Stomach (tissue), 8 donors: ENCODE measurements at regions not wholly inside any gene's neighbourhood (a gene's known extent, or its start where the extent isn't known, plus 50 kb on each side); places are given as distances from the start of the nearest gene placed in this dataset.

Source experiments
- DNase-seq, 2 donors: peaks; one replicate each; pipeline versions ENCODE4 v3.0.0 to v3.0.0-alpha.2; 2013 to 2019
- H3K27ac ChIP-seq, 5 donors: fragments of 200-600 bp in 4 of 5; sonication (generic) in 4 of 5; one replicate each; pipeline ENCODE4 v1.5.1; 2013 to 2019; ENCODE audit warnings: mild to moderate bottlenecking in 1 of 5, moderate library complexity in 1 of 5
- H3K27me3 ChIP-seq, 3 donors: fragments of 200-600 bp; sonication (generic); one replicate each; pipeline ENCODE4 v1.5.1; 2017 to 2019; ENCODE audit warnings: mixed run types in 1 of 3
- H3K36me3 ChIP-seq, 4 donors: fragments of 200-600 bp; sonication (generic); 1 replicate in 3 of 4; 2 replicates in 1 of 4; pipeline ENCODE4 v1.5.1; 2016 to 2019
- H3K4me1 ChIP-seq, 4 donors: fragments of 200-600 bp; sonication (generic); one replicate each; pipeline ENCODE4 v1.5.1; 2016 to 2019
- H3K4me3 ChIP-seq, 4 donors: fragments of 200-600 bp; sonication (generic) in 3 of 4; one replicate each; pipeline ENCODE4 v1.5.1; 2016 to 2019; ENCODE audit warnings: mild to moderate bottlenecking in 1 of 4
- H3K9me3 ChIP-seq, 4 donors: fragments of 200-600 bp; sonication (generic); one replicate each; pipeline ENCODE4 v1.5.1; 2016 to 2019
- CTCF ChIP-seq, 7 experiments: fragments of 450-650 bp in 4 of 7; fragments of 200-600 bp in 3 of 7; sonication (generic) in 3 of 7; IDR thresholded peaks; one replicate each; pipeline ENCODE4 v1.5.1; 2016 to 2019; ENCODE audit warnings: antibody characterized with exemption in 7 of 7, control low read depth in 2 of 7, mild to moderate bottlenecking in 1 of 7
- EP300 ChIP-seq: sonication (generic); formaldehyde crosslinking; IDR thresholded peaks from one replicate; pipeline ENCODE4 v1.6.1; 2017; ENCODE audit warnings: antibody characterized with exemption
- POLR2A ChIP-seq, 4 donors: fragments of 450-650 bp; IDR thresholded peaks; one replicate each; pipeline ENCODE4 v1.6.1; 2016; ENCODE audit warnings: antibody characterized with exemption in 4 of 4, control low read depth in 2 of 4, mild to moderate bottlenecking in 1 of 4, moderate library complexity in 1 of 4
- POLR2AphosphoS5 ChIP-seq, 3 donors: sonication (generic); formaldehyde crosslinking; IDR thresholded peaks; one replicate each; pipeline ENCODE4 v1.6.1; 2016; ENCODE audit warnings: antibody characterized with exemption in 3 of 3
- WGBS, 5 donors: extraction: QIAGEN DNeasy Blood & Tissue Kit in 3 of 5; methylation state at CpG; one replicate each; pipeline versions ENCODE4 v1.1.5 to v1.1.7; 2013 to 2018; 5-methylcytosine and 5-hydroxymethylcytosine counted together
- intact Hi-C: fragments of 100-400 bp; cut with DNase I; formaldehyde crosslinking; loops from one replicate; pipeline ENCODE4 v1.15.1; 2023; ENCODE audit warnings: low total_unique reads
- donor health status: healthy with polysubstance abuse.
- donor health status: Bipolar disorder and iron deficiency.
- donor health status: healthy.

- no peaks in the 10 kb centered on the region for H3K36me3 ChIP-seq
- TF ChIP-seq CTCF (IDR thresholded peaks at IDR 0.05) (no peak), EP300 (no peak), POLR2AphosphoS5 (IDR thresholded peaks at IDR 0.05) (no peak), POLR2A (IDR thresholded peaks at IDR 0.05) (no peak)
- no peaks in the 10 kb centered on the region for H3K4me1 ChIP-seq
- H3K27me3 ChIP-seq: no peaks in the 10 kb centered on the region
- no peak for DNase-seq
- H3K4me3 ChIP-seq: no peak overlapping the region
- peaks cover 0 to 17% (median 14%) of the 10 kb centered on the region in 4 donors for H3K9me3 ChIP-seq
- no peak overlapping the region for H3K27ac ChIP-seq
- intact Hi-C loops: no loop called here
These were observed 1682.4 kb downstream of the MAT2B start for GRCh38 chr5:165187815-165188214.

GRCh38 chr5:165188556-165189175, 1683.2 kb downstream of the MAT2B start:
- TF ChIP-seq CTCF (IDR thresholded peaks at IDR 0.05) (no peak), POLR2A (IDR thresholded peaks at IDR 0.05) (no peak), POLR2AphosphoS5 (IDR thresholded peaks at IDR 0.05) (no peak), EP300 (no peak)
- H3K4me1 ChIP-seq: no peaks in the 10 kb centered on the region
- no peaks in the 10 kb centered on the region for H3K36me3 ChIP-seq
- DNase-seq: no peak
- WGBS, 5 donors: 54 to 76% (median 68%) methylated on average over 1 of the region's 1 CpG
- no peak overlapping the region for H3K27ac ChIP-seq
- H3K27me3 ChIP-seq: no peaks in the 10 kb centered on the region
- peaks cover 0 to 15% (median 12%) of the 10 kb centered on the region in 4 donors for H3K9me3 ChIP-seq
- H3K4me3 ChIP-seq: no peak overlapping the region
- intact Hi-C loops: no loop called here

- 90 to 96% (median 94%) methylated on average over 3 of the region's 3 CpGs for WGBS, 5 donors
- Histone ChIP-seq H3K4me1 (no peaks in the 10 kb centered on the region), H3K4me3 (no peak overlapping the region), H3K9me3 (no peaks in the 10 kb centered on the region), H3K36me3 (no peaks in the 10 kb centered on the region), H3K27ac (no peak overlapping the region), H3K27me3 (no peaks in the 10 kb centered on the region)
- DNase-seq: no peak
- TF ChIP-seq EP300 (no peak), POLR2A (IDR thresholded peaks at IDR 0.05) (no peak), CTCF (IDR thresholded peaks at IDR 0.05) (no peak), POLR2AphosphoS5 (IDR thresholded peaks at IDR 0.05) (no peak)
- intact Hi-C loops: no loop called here
These were observed 1691.5 kb downstream of the MAT2B start for GRCh38 chr5:165196961-165197360.

- no peak overlapping the region for H3K27ac ChIP-seq
- WGBS, 5 donors: 36 to 53% (median 45%) methylated on average over 3 of the region's 3 CpGs
- no peaks in the 10 kb centered on the region for H3K9me3 ChIP-seq
- DNase-seq: no peak
- intact Hi-C loops: loop anchor here (10.0 kb wide), 1 partner anchor 1187 kb away; no protein-coding TSS in a partner anchor
- no peak overlapping the region for H3K4me3 ChIP-seq
- H3K36me3 ChIP-seq: no peaks in the 10 kb centered on the region
- H3K27me3 ChIP-seq: no peaks in the 10 kb centered on the region
- TF ChIP-seq CTCF (IDR thresholded peaks at IDR 0.05) (no peak), POLR2A (IDR thresholded peaks at IDR 0.05) (no peak), POLR2AphosphoS5 (IDR thresholded peaks at IDR 0.05) (no peak), EP300 (no peak)
- no peaks in the 10 kb centered on the region for H3K4me1 ChIP-seq
These were observed 1696.0 kb downstream of the MAT2B start for GRCh38 chr5:165201369-165201768.
